ENCODE measurements at regions not wholly inside any gene's neighbourhood (a gene's known extent, or its start where the extent isn't known, plus 50 kb on each side); places are given as distances from the start of the nearest gene placed in this dataset.

GRCh38 chr13:68813180-68813796, 1294.3 kb upstream of the ATXN8OS start:
- FAIRE-seq: peak; percentile 50
- no peaks in the 10 kb centered on the region for H3K36me3 ChIP-seq (ENCODE audit: control insufficient read depth, insufficient read depth, low read length)

GRCh38 chr13:68810660-68811059, 1297.0 kb upstream of the ATXN8OS start:
- H3K27me3 ChIP-seq (ENCODE audit: control insufficient read depth, insufficient read depth, low read length): no peaks in the 10 kb centered on the region
- FAIRE-seq: no peak
- H3K36me3 ChIP-seq (ENCODE audit: control insufficient read depth, insufficient read depth, low read length): no peaks in the 10 kb centered on the region
- no peak for DNase-seq (ENCODE audit: low read depth)
- no peak overlapping the region for H3K4me3 ChIP-seq (ENCODE audit: low read depth, low read length)
- TF ChIP-seq, protein P1, sequence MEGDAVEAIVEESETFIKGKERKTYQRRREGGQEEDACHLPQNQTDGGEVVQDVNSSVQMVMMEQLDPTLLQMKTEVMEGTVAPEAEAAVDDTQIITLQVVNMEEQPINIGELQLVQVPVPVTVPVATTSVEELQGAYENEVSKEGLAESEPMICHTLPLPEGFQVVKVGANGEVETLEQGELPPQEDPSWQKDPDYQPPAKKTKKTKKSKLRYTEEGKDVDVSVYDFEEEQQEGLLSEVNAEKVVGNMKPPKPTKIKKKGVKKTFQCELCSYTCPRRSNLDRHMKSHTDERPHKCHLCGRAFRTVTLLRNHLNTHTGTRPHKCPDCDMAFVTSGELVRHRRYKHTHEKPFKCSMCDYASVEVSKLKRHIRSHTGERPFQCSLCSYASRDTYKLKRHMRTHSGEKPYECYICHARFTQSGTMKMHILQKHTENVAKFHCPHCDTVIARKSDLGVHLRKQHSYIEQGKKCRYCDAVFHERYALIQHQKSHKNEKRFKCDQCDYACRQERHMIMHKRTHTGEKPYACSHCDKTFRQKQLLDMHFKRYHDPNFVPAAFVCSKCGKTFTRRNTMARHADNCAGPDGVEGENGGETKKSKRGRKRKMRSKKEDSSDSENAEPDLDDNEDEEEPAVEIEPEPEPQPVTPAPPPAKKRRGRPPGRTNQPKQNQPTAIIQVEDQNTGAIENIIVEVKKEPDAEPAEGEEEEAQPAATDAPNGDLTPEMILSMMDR (IDR thresholded peaks at IDR 0.05; ENCODE audit: insufficient read depth, low read length, severe bottlenecking): no peak

More at GRCh38 chr13:68813180-68813796, 1294.3 kb upstream of the ATXN8OS start:
- TF ChIP-seq, protein P1 (IDR thresholded peaks at IDR 0.05; ENCODE audit: insufficient read depth, low read length, severe bottlenecking): no peak
- no peaks in the 10 kb centered on the region for H3K27me3 ChIP-seq (ENCODE audit: control insufficient read depth, insufficient read depth, low read length)
- no peak overlapping the region for H3K4me3 ChIP-seq (ENCODE audit: low read depth, low read length)
- no peak for DNase-seq (ENCODE audit: low read depth)

GRCh38 chr13:68808456-68808855, 1299.2 kb upstream of the ATXN8OS start:
- TF ChIP-seq, protein P1 (IDR thresholded peaks at IDR 0.05; ENCODE audit: insufficient read depth, low read length, severe bottlenecking): no peak
- Histone ChIP-seq H3K36me3 (ENCODE audit: control insufficient read depth, insufficient read depth, low read length) (no peaks in the 10 kb centered on the region), H3K4me3 (ENCODE audit: low read depth, low read length) (no peak overlapping the region), H3K27me3 (ENCODE audit: control insufficient read depth, insufficient read depth, low read length) (no peaks in the 10 kb centered on the region)
- DNase-seq (ENCODE audit: low read depth) (no peak), FAIRE-seq (no peak)

- DNase-seq (ENCODE audit: low read depth) (no peak), FAIRE-seq (no peak)
- Histone ChIP-seq H3K27me3 (ENCODE audit: control insufficient read depth, insufficient read depth, low read length) (no peaks in the 10 kb centered on the region), H3K36me3 (ENCODE audit: control insufficient read depth, insufficient read depth, low read length) (no peaks in the 10 kb centered on the region), H3K4me3 (ENCODE audit: low read depth, low read length) (no peak overlapping the region)
- TF ChIP-seq, protein P1 (IDR thresholded peaks at IDR 0.05; ENCODE audit: insufficient read depth, low read length, severe bottlenecking): no peak
Measured at GRCh38 chr13:68806125-68806524, 1301.5 kb upstream of the ATXN8OS start.

GRCh38 chr13:68784275-68784674, 1323.4 kb upstream of the ATXN8OS start:
- DNase-seq (ENCODE audit: low read depth): no peak
- H3K27me3 ChIP-seq (ENCODE audit: control insufficient read depth, insufficient read depth, low read length): no peaks in the 10 kb centered on the region
- H3K36me3 ChIP-seq (ENCODE audit: control insufficient read depth, insufficient read depth, low read length): no peaks in the 10 kb centered on the region
- no peak for FAIRE-seq
- TF ChIP-seq, protein P1 (IDR thresholded peaks at IDR 0.05; ENCODE audit: insufficient read depth, low read length, severe bottlenecking): no peak
- H3K4me3 ChIP-seq (ENCODE audit: low read depth, low read length): no peak overlapping the region

GRCh38 chr13:68759617-68760016, 1348.0 kb upstream of the ATXN8OS start:
- TF ChIP-seq, protein P1 (IDR thresholded peaks at IDR 0.05; ENCODE audit: insufficient read depth, low read length, severe bottlenecking): no peak
- Histone ChIP-seq H3K4me3 (ENCODE audit: low read depth, low read length) (no peak overlapping the region), H3K27me3 (ENCODE audit: control insufficient read depth, insufficient read depth, low read length) (no peaks in the 10 kb centered on the region), H3K36me3 (ENCODE audit: control insufficient read depth, insufficient read depth, low read length) (no peaks in the 10 kb centered on the region)
- FAIRE-seq: no peak
- no peak for DNase-seq (ENCODE audit: low read depth)
